Activated T-helper 2 cell treated with anti-CD3 and anti-CD28 coated beads, Interferon-gamma antibody, Interleukin-2, Interleukin-4, amounts not matched to agents 10 μg/mL and 5 μg/mL and 100 μg/mL, durations not matched to agents 14 hours and 24 hours and 36 hours (primary cell): ENCODE measurements at regions not wholly inside any gene's neighbourhood (a gene's known extent, or its start where the extent isn't known, plus 50 kb on each side); places are given as distances from the start of the nearest gene placed in this dataset.

Experiments used
- DNase-seq: peaks from one replicate; pipeline ENCODE4 v3.0.0; 2021; ENCODE audit warnings: low spot score
- H3K27ac Mint-ChIP-seq: one replicate; pipeline ENCODE4 v1.8.0; 2021; ENCODE audit warnings: mixed read lengths
- H3K27me3 Mint-ChIP-seq: one replicate; pipeline ENCODE4 v1.8.0; 2021; ENCODE audit warnings: low read depth, mixed read lengths
- H3K36me3 Mint-ChIP-seq: one replicate; pipeline ENCODE4 v1.8.0; 2021; ENCODE audit warnings: low read depth, mixed read lengths
- H3K4me1 Mint-ChIP-seq: one replicate; pipeline ENCODE4 v1.8.0; 2021; ENCODE audit warnings: low read depth, mixed read lengths
- H3K4me3 Mint-ChIP-seq: one replicate; pipeline ENCODE4 v1.8.0; 2021; ENCODE audit warnings: low read depth, mild to moderate bottlenecking, moderate library complexity, mixed read lengths
- H3K9me3 Mint-ChIP-seq: one replicate; pipeline ENCODE4 v1.8.0; 2021; ENCODE audit warnings: mixed read lengths
- intact Hi-C: fragments of 100-400 bp; cut with micrococcal nuclease; formaldehyde crosslinking; loops from one replicate; pipeline ENCODE4 v1.15.1; 2023

- H3K4me1 Mint-ChIP-seq = no peaks in the 10 kb centered on the region
- no peaks in the 10 kb centered on the region for H3K27me3 Mint-ChIP-seq
- intact Hi-C loops = no loop called here
These were observed 599.5 kb downstream of the PKHD1 start for GRCh38 chr6:51487937-51488336.

GRCh38 chr6:51489133-51489532 is 598.3 kb downstream of the PKHD1 start:
- Mint-ChIP-seq H3K36me3 (no peaks in the 10 kb centered on the region), H3K9me3 (peaks cover 14% of the 10 kb centered on the region), H3K4me1 (no peaks in the 10 kb centered on the region), H3K4me3 (no peak overlapping the region), H3K27me3 (no peaks in the 10 kb centered on the region), H3K27ac (no peak overlapping the region)
- no peak for DNase-seq
- intact Hi-C loops = no loop called here

More at GRCh38 chr6:51487937-51488336, 599.5 kb downstream of the PKHD1 start:
- no peak for DNase-seq
- no peak overlapping the region for H3K27ac Mint-ChIP-seq
- no peak overlapping the region for H3K4me3 Mint-ChIP-seq
- H3K36me3 Mint-ChIP-seq = no peaks in the 10 kb centered on the region
- peaks cover 14% of the 10 kb centered on the region for H3K9me3 Mint-ChIP-seq

- intact Hi-C loops = no loop called here
- Mint-ChIP-seq H3K9me3 (peaks cover 8% of the 10 kb centered on the region), H3K27ac (no peak overlapping the region), H3K4me1 (no peaks in the 10 kb centered on the region), H3K27me3 (no peaks in the 10 kb centered on the region), H3K36me3 (no peaks in the 10 kb centered on the region), H3K4me3 (no peak overlapping the region)
- DNase-seq = no peak
These were observed 597.3 kb downstream of the PKHD1 start for GRCh38 chr6:51490101-51490500.

GRCh38 chr6:51494342-51494741 is 593.1 kb downstream of the PKHD1 start:
- intact Hi-C loops = no loop called here

GRCh38 chr6:51495096-51495495 is 592.3 kb downstream of the PKHD1 start:
- H3K27ac Mint-ChIP-seq = no peak overlapping the region
- H3K4me3 Mint-ChIP-seq = no peak overlapping the region
- intact Hi-C loops = no loop called here
- H3K4me1 Mint-ChIP-seq = no peaks in the 10 kb centered on the region
- no peak for DNase-seq
- H3K36me3 Mint-ChIP-seq = no peaks in the 10 kb centered on the region
- no peaks in the 10 kb centered on the region for H3K9me3 Mint-ChIP-seq
- H3K27me3 Mint-ChIP-seq = no peaks in the 10 kb centered on the region

More at GRCh38 chr6:51494342-51494741, 593.1 kb downstream of the PKHD1 start:
- Mint-ChIP-seq H3K4me3 (no peak overlapping the region), H3K4me1 (no peaks in the 10 kb centered on the region), H3K27me3 (no peaks in the 10 kb centered on the region), H3K36me3 (no peaks in the 10 kb centered on the region), H3K9me3 (no peaks in the 10 kb centered on the region), H3K27ac (no peak overlapping the region)
- DNase-seq = no peak

- Mint-ChIP-seq H3K27ac (no peak overlapping the region), H3K4me1 (no peaks in the 10 kb centered on the region), H3K4me3 (no peak overlapping the region), H3K9me3 (no peaks in the 10 kb centered on the region), H3K36me3 (no peaks in the 10 kb centered on the region), H3K27me3 (no peaks in the 10 kb centered on the region)
- intact Hi-C loops = no loop called here
- DNase-seq = no peak
These were observed 591.6 kb downstream of the PKHD1 start for GRCh38 chr6:51495610-51496396.

GRCh38 chr6:51502996-51503395 is 584.4 kb downstream of the PKHD1 start:
- no peak overlapping the region for H3K27ac Mint-ChIP-seq
- H3K27me3 Mint-ChIP-seq = no peaks in the 10 kb centered on the region
- DNase-seq = no peak
- no peaks in the 10 kb centered on the region for H3K4me1 Mint-ChIP-seq
- intact Hi-C loops = no loop called here
- H3K36me3 Mint-ChIP-seq = no peaks in the 10 kb centered on the region
- no peaks in the 10 kb centered on the region for H3K9me3 Mint-ChIP-seq
- no peak overlapping the region for H3K4me3 Mint-ChIP-seq

GRCh38 chr6:51505434-51505833 is 582.0 kb downstream of the PKHD1 start:
- H3K9me3 Mint-ChIP-seq = no peaks in the 10 kb centered on the region
- no peaks in the 10 kb centered on the region for H3K36me3 Mint-ChIP-seq
- no peaks in the 10 kb centered on the region for H3K4me1 Mint-ChIP-seq
- no peak for DNase-seq
- H3K27me3 Mint-ChIP-seq = no peaks in the 10 kb centered on the region
- no peak overlapping the region for H3K27ac Mint-ChIP-seq
- intact Hi-C loops = no loop called here
- H3K4me3 Mint-ChIP-seq = no peak overlapping the region

GRCh38 chr6:51509597-51509996 is 577.8 kb downstream of the PKHD1 start:
- Mint-ChIP-seq H3K27me3 (no peaks in the 10 kb centered on the region), H3K4me1 (no peaks in the 10 kb centered on the region), H3K36me3 (no peaks in the 10 kb centered on the region), H3K4me3 (no peak overlapping the region), H3K27ac (no peak overlapping the region), H3K9me3 (no peaks in the 10 kb centered on the region)
- intact Hi-C loops = no loop called here
- DNase-seq = no peak

- no peaks in the 10 kb centered on the region for H3K9me3 Mint-ChIP-seq
- H3K27ac Mint-ChIP-seq = no peak overlapping the region
- H3K4me1 Mint-ChIP-seq = no peaks in the 10 kb centered on the region
- H3K27me3 Mint-ChIP-seq = no peaks in the 10 kb centered on the region
- no peak for DNase-seq
- intact Hi-C loops = no loop called here
- H3K36me3 Mint-ChIP-seq = no peaks in the 10 kb centered on the region
- H3K4me3 Mint-ChIP-seq = no peak overlapping the region
These were observed 576.3 kb downstream of the PKHD1 start for GRCh38 chr6:51511081-51511480.

- no peaks in the 10 kb centered on the region for H3K4me1 Mint-ChIP-seq
- intact Hi-C loops = no loop called here
- no peaks in the 10 kb centered on the region for H3K36me3 Mint-ChIP-seq
- H3K27me3 Mint-ChIP-seq = no peaks in the 10 kb centered on the region
- no peak overlapping the region for H3K4me3 Mint-ChIP-seq
- no peak for DNase-seq
- no peak overlapping the region for H3K27ac Mint-ChIP-seq
- no peaks in the 10 kb centered on the region for H3K9me3 Mint-ChIP-seq
These were observed 573.3 kb downstream of the PKHD1 start for GRCh38 chr6:51513891-51514747.

GRCh38 chr6:51514748-51515402 is 572.5 kb downstream of the PKHD1 start:
- Mint-ChIP-seq H3K4me3 (no peak overlapping the region), H3K36me3 (no peaks in the 10 kb centered on the region), H3K4me1 (no peaks in the 10 kb centered on the region), H3K9me3 (no peaks in the 10 kb centered on the region), H3K27ac (no peak overlapping the region), H3K27me3 (no peaks in the 10 kb centered on the region)
- intact Hi-C loops = no loop called here
- no peak for DNase-seq

GRCh38 chr6:51526049-51526448 is 561.4 kb downstream of the PKHD1 start:
- Mint-ChIP-seq H3K4me3 (no peak overlapping the region), H3K9me3 (no peaks in the 10 kb centered on the region), H3K36me3 (no peaks in the 10 kb centered on the region), H3K27me3 (no peaks in the 10 kb centered on the region), H3K27ac (no peak overlapping the region), H3K4me1 (no peaks in the 10 kb centered on the region)
- no peak for DNase-seq
- intact Hi-C loops = no loop called here
